BJ (cell line): ENCODE measurements at regions not wholly inside any gene's neighbourhood (a gene's known extent, or its start where the extent isn't known, plus 50 kb on each side); places are given as distances from the start of the nearest gene placed in this dataset.

Experiments
- CTCF ChIA-PET: fragments of 350-600 bp; formaldehyde crosslinking; extraction: SDS; loops from one replicate; lab custom pipeline; 2021; ENCODE audit warnings: antibody characterized with exemption, inconsistent platforms; lab: Yijun Ruan, JAX
- POLR2A ChIA-PET: fragments of 300-600 bp; sonication (Branson Sonifier 250); formaldehyde crosslinking; extraction: SDS; loops from one replicate; lab custom pipeline; 2021; ENCODE audit warnings: antibody characterized with exemption; lab: Charles Lee
- DNase-seq: peaks from one replicate; pipeline ENCODE4 v3.0.0-alpha.2; 2011; ENCODE audit warnings: low read depth
- H3K27me3 ChIP-seq: 2 replicates; pipeline ENCODE4 v1.6.0; 2011; ENCODE audit warnings: low read length; ENCODE audit not compliant: control insufficient read depth, insufficient read depth
- H3K36me3 ChIP-seq: 2 replicates; pipeline ENCODE4 v1.5.1; 2011; ENCODE audit warnings: low read length; ENCODE audit not compliant: control insufficient read depth, insufficient read depth
- H3K4me3 ChIP-seq: 2 replicates; pipeline ENCODE4 v1.5.1; 2011; ENCODE audit warnings: low read depth, mild to moderate bottlenecking, control low read depth, low read length
- CTCF ChIP-seq: IDR thresholded peaks from 2 replicates; pipeline ENCODE4 v1.5.1; 2011; ENCODE audit warnings: low read depth, mild to moderate bottlenecking, control low read depth, inconsistent platforms, low read length, moderate library complexity; ENCODE audit not compliant: insufficient read depth

GRCh38 chr2:29990129-29990528 is 68.7 kb upstream of the ALK start:
- Histone ChIP-seq H3K36me3 (no peaks in the 10 kb centered on the region), H3K27me3 (no peaks in the 10 kb centered on the region), H3K4me3 (no peak overlapping the region)
- no peak for TF ChIP-seq CTCF
- POLR2A ChIA-PET: no interaction called here
- no peak for DNase-seq
- CTCF ChIA-PET: no interaction called here

GRCh38 chr2:29991086-29991485 is 69.7 kb upstream of the ALK start:
- ChIA-PET POLR2A (no interaction called here), CTCF (no interaction called here)
- TF ChIP-seq CTCF: no peak
- Histone ChIP-seq H3K36me3 (no peaks in the 10 kb centered on the region), H3K4me3 (no peak overlapping the region), H3K27me3 (no peaks in the 10 kb centered on the region)
- no peak for DNase-seq

GRCh38 chr2:29995241-29995640 is 73.9 kb upstream of the ALK start:
- no peaks in the 10 kb centered on the region for H3K27me3 ChIP-seq
- TF ChIP-seq CTCF: no peak

GRCh38 chr2:30003128-30003527 is 81.7 kb upstream of the ALK start:
- no peak for DNase-seq
- Histone ChIP-seq H3K4me3 (no peak overlapping the region), H3K36me3 (no peaks in the 10 kb centered on the region), H3K27me3 (no peaks in the 10 kb centered on the region)
- no peak for TF ChIP-seq CTCF
- POLR2A ChIA-PET: no interaction called here
- CTCF ChIA-PET: no interaction called here

More at GRCh38 chr2:29995241-29995640, 73.9 kb upstream of the ALK start:
- CTCF ChIA-PET: no interaction called here
- H3K36me3 ChIP-seq: no peaks in the 10 kb centered on the region
- no peak overlapping the region for H3K4me3 ChIP-seq
- DNase-seq: no peak
- POLR2A ChIA-PET: no interaction called here

- POLR2A ChIA-PET: no interaction called here
- Histone ChIP-seq H3K4me3 (no peak overlapping the region), H3K36me3 (no peaks in the 10 kb centered on the region), H3K27me3 (no peaks in the 10 kb centered on the region)
- no peak for TF ChIP-seq CTCF
- CTCF ChIA-PET: no interaction called here
- DNase-seq: no peak
Observed at GRCh38 chr2:30022444-30023071, 101.2 kb upstream of the ALK start.
